Fibroblast of skin of scalp (primary cell): ENCODE measurements at regions not wholly inside any gene's neighbourhood (a gene's known extent, or its start where the extent isn't known, plus 50 kb on each side); places are given as distances from the start of the nearest gene placed in this dataset.

Experiments used
- DNase-seq: peaks from one replicate; pipeline ENCODE4 v3.0.0-alpha.2; 2013

DNA sequence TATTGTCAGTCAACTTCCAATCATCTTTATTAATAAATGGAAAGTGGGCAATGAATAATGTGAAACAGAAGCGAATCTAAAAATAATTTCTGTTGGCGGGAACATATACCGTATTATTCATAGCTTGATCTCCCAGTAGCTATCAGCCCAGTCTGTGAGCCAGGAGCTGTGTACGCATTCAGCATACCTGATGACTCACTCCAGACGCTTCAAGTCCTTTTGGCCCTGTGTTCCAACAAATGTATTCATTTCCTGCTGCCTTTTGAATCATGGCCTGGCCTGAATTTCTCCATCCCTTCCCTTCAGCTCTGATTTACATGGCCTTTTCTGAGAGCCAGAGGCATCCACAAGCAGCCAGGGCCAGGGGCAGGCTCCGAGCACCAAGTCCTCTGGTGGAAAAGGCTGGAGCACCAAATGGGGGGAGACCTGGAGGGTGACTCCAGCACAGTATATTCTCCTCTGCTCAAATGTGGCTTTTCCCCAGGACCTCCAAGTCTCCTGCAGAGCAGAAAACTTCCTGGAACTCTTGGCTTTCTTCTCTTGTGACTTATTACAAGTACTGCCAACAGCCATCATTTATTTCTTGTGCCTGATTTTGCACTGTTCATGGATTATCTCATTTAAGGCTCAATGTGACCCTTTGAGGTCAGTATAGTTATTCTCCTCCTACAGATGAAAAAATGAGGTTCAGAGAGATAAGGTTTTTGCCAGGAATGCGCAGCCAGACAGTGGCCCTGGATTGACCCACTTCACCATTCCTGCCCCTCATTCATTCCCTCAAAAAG, 108.7 kb downstream of the EN1 start:
- DNase-seq: peak; percentile 94

DNA sequence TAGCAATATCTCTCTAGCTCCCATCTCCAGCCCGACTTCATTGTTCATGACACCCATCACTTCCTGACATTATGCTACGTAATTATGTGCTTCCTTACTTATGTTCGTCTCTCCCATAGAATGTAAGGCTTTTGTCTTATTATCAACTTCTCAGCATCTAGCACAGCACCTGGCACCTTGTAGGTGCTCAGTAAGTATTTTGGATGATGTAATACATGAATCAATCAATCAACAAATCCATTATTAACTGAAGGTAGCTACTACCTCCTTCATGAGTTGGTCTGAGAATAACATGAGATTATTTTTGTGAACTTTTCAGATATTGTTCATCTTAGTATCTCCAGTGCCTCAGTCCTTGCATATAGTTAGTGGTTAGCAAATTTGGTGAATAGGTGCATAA, 109.3 kb downstream of the EN1 start:
- DNase-seq: no peak

- no peak for DNase-seq
Observed at GRCh38 chr2:118737684-118738083, 109.8 kb downstream of the EN1 start.

DNA sequence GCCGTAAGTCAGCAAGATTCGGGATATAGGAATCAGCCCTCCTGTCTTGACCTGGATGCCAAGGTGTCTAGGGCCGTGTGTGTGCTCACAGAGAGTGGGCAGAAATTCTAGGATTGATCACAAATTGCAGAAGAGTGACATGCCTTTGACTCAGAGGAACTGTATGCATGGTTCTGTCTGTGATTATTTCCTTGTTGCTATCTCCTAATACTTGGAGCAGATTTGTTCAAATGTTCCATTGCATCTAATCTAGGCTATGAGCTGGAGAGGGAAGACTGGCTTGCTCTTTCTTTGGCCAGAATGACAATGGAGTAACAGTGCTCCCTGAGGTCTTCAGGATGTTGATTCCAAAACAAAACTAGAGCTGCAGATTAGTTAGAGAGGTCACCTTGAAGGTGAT, 115.0 kb downstream of the EN1 start:
- no peak for DNase-seq

DNA sequence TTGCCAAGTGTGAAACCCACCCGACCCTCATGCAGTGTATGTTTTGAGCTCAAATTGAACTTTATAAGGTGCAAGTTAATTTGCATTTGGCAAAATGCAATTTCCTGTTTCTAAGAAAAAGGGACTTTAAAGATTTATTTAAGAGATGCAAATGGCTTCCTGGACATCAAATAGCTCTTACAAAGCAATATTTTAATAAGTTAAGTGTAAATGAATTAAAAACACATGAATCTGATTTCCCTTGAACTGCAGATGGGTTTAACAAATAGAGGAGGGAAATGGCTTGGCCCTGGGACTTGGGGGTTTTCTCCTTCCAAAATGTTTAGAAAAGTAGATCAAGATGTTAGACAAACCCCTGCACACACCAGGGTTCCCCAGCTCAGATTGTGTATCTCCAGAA, 116.0 kb downstream of the EN1 start:
- DNase-seq: no peak

DNA sequence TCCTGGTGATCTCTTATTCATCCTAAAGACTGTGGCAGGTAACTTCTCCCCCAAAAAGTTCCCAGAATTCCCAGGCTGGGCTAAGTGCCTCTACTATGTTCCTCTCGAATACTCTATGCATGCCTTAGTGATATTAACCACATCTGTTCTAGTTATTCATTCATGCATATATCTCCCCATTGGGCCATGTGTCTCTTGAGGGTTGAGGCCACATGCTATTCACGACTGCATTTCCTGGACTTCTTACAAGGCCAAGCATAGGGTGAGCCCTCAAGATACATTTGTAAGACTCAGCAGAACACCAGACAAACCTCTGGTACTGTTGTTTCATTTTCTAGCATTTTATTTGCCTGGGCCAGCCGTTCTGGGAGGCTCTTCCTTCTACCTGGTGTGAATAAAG, 117.0 kb downstream of the EN1 start:
- no peak for DNase-seq

- no peak for DNase-seq
Observed at GRCh38 chr2:118729760-118730159, 117.7 kb downstream of the EN1 start.

DNA sequence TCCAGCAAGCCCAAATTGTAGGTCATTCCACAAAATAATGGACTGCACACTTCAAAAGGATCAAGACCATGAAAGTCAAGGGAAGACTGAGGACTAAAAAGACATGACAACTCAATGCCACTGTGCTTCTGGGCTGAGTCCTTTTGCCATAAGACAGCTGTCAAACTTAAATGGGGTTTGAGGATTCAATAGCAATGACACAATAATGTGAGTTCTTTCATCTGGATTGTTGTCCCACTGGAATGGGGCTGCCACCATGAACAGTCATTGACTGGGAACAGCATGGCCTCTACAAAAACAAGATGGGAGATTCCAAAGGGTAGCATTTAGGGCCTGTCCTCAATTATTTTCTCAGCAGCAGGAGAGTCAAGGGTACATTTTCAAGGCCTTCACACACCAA, 118.5 kb downstream of the EN1 start:
- DNase-seq: no peak

DNA sequence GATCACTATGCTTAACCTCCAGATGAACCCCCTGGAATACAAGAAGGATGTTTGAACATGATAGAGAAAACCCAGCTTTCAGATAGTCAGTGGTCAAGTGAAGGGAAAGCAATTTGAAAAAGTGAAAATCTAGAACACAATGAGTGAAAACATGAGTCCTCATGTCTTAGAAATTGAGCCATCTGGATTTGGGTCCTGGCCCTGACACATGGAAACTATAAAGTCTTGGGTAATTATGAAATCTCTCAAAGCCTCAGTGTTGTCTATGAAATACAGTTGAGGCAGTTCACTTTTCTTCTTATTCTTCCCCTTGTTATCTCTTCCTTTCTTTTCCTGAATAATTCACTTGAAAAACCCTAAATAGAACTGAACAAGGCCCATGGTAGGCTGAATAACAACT, 120.6 kb downstream of the EN1 start:
- DNase-seq: no peak

DNA sequence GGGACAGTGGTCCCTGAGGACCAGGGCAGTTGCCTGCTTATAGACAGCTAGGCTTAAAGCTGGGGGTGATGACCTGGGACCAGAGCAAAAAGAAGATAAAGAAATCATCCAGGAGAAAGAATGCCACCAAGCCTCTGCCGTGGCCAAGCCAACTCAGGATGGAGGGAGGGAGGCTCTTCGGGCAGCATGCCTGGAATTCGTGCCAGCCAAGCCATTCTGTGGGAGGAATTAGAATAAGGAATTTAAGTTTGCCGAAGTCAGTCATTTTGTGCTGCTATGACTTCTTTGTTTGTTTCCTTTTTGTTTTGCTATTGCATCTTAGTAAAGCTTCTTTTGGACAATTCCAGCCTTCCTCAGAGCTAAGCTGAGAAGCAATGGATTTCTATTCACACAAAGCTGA, 124.1 kb downstream of the EN1 start:
- DNase-seq: peak; percentile 56

- DNase-seq: no peak
Observed at GRCh38 chr2:118722976-118723375, 124.5 kb downstream of the EN1 start.

GRCh38 chr2:118721817-118722551, 125.5 kb downstream of the EN1 start:
- DNase-seq: no peak

DNA sequence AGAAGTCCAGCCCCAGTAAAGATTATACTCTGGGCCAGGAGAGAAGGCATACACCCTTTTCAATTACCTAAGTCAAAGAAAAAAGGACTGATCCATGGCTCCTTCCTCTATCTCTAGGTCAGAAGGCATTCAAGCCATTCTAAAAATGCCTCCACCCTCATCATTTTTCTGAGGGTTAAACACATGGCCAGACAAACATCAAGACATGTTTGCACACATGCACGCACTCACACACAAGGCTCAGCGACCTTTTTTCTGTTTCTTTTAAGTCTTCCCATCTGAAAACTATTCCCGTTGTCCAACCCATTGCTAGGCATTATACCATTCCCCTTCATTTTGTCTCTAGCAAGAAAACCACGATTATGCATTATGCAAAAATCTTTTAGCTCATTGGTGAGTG, 126.6 kb downstream of the EN1 start:
- DNase-seq: no peak

- no peak for DNase-seq
Observed at GRCh38 chr2:118718921-118719320, 128.5 kb downstream of the EN1 start.

DNA sequence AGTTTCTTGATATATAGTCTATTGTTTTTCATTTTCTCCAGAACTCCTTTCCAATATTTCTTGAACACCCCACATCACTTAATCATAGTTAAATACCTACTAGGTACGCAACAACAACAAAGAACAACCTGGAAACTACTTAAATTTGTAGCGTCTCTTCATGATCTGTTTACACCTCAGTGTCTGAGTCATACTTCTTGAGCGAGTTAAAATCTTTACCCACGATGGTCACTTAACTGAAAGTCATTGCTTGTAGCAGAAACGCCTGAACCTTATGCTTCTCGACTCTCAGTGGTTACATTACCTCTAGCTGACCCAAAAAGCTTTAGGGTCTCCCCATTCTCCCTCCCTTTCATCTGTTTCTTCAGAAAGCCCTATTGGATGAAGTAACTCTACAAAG, 131.3 kb downstream of the EN1 start:
- DNase-seq: no peak

- DNase-seq: no peak
Observed at GRCh38 chr2:118714118-118714517, 133.3 kb downstream of the EN1 start.

GRCh38 chr2:118711603-118712002, 135.8 kb downstream of the EN1 start:
- DNase-seq: no peak

DNA sequence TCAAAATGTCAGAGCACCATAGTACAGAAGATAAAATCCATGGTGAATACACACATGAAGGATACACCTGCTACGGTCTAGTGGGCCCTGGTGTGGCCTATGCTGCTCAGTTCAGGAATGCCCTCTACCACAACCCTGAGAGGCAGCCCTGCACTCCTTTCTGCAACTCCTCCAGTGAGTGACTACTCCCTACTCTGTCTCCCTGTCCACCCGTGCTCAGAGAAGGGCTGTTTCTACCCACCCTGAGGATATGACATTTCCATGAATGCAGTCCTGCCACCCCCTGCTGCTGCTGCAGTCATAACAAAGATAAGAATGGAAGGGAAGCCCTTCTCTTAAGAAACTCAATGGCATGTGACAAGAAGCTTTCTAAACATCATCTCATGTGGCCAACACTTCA, 137.0 kb downstream of the EN1 start:
- DNase-seq: no peak

DNA sequence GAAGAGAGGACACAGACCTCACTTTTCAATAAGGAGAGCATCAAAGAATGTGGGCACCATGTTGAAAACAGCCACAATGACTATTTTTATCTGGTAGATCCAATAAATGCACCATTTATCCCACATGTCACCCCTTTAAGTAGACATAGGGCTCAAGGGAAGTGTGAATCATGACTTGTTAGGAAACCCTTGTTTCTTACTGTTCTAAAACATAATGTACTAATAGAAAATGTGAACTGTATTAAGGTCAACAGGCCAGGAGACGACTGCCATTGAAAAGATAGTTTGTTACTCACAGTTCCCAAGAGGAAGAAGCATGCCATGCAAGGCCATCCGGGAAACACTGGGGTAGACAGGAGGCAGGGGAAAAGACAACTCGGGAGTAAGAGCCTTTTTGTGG, 137.7 kb downstream of the EN1 start:
- DNase-seq: no peak

- no peak for DNase-seq
Observed at GRCh38 chr2:118706844-118707243, 140.6 kb downstream of the EN1 start.

GRCh38 chr2:118706371-118706770, 141.1 kb downstream of the EN1 start:
- DNase-seq: no peak

GRCh38 chr2:118705032-118705431, 142.4 kb downstream of the EN1 start:
- peak; percentile 79 for DNase-seq

DNA sequence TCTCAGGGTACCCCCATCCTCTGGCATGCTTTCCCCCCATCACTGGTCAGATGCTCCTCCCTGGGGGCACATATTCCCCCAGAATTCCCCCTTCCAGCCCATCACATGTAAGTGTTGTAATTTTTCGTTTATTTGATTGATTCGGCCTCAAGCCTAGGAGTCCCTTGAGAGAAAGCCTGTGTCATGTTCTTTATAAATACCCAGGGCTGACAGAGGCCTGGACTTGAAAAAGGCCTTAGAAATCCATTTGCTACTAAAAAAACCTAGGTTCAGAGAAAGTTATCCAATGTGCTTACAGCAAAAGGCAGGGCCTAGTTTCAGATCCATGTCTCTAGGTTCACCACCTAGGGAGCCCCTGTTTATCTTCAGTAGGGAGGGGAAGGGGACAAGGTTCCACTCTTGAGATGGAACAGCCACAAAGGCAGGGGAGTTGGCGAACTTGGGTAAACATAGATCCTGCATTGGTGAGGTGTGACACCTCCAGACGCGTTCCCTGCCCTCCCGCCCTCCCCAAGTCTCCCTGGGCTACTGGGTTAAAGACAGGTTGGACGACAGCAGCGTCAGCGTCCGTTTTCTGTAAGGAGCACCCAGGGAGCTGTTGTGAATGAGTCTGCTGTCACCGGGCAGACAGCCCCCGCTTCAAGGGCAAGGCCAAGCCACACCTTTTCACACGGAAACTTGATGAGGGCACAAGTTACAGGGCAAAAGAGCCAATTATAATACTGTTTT, 147.8 kb downstream of the EN1 start:
- no peak for DNase-seq

GRCh38 chr2:118698564-118698963, 148.9 kb downstream of the EN1 start:
- no peak for DNase-seq
